GM23248 (cell line): ENCODE measurements at regions not wholly inside any gene's neighbourhood (a gene's known extent, or its start where the extent isn't known, plus 50 kb on each side); places are given as distances from the start of the nearest gene placed in this dataset.
"Not testable (repeated sequence)": the region's sequence is repeated elsewhere in the genome, so short reads cannot be mapped to it uniquely, and the experiment has no call there.

ENCODE experiments used
- EZH2 ChIP-seq: fragments of 200-600 bp; sonication (generic); IDR thresholded peaks from 2 replicates; pipeline ENCODE4 v1.6.1; 2018; ENCODE audit warnings: antibody characterized with exemption, mild to moderate bottlenecking; ENCODE audit not compliant: insufficient read depth, poor library complexity, severe bottlenecking
- EZH2phosphoT487 ChIP-seq: fragments of 200-600 bp; sonication (generic); IDR thresholded peaks from 2 replicates; pipeline ENCODE4 v1.6.1; 2018; ENCODE audit warnings: antibody characterized with exemption, moderate library complexity, mild to moderate bottlenecking, low read depth; ENCODE audit not compliant: insufficient read depth

GRCh38 chr1:146310579-146310978 lies 81.8 kb upstream of the NOTCH2NLA start:
- TF ChIP-seq EZH2, EZH2phosphoT487: not testable (repeated sequence)
